GM21390 (cell line): ENCODE measurements at regions not wholly inside any gene's neighbourhood (a gene's known extent, or its start where the extent isn't known, plus 50 kb on each side); places are given as distances from the start of the nearest gene placed in this dataset.
A peak's percentile ranks its signal among the peaks of the same experiment; 100 is the strongest.

Source experiments
- ATAC-seq: cut with Tn5 transposase; IDR thresholded peaks from one replicate; pipeline ENCODE4 v1.9.1; 2021; ENCODE audit not compliant: unreplicated experiment

DNA sequence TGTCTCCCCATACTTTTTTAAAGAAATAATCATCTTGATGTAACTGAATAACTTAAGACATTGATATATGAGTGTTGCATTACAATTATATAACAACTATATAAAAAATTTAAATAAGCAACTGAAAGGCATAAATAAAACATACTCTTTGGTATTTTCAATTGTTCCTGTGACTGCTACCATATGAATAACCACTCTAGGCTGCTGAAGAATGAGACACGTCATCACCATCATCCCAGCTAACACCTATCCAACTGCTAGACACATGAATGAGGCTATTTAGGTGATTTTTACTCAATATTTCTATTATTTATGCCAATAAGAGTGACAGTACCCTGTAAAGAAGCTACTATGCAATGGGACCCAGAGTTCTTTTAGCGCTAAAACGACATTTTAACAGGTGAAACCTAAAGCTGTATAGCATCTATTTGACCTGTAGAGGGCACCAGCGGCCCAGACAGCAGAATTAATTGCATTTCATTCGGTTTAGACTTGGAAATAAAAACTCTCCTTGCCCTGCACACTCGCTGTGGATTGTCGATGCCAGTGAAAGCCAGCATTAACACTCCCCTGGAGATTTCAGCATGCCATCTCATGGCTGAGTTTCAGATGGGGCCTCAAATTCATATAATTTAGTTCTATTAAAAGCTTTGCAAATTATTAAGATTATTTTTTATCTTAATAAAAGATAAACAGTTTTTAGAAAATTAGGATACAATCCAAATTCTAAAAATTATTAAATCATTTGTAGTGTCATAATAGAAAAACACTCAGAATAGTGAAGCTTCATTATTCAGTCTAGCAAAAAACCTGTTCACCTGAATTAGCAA lies 89.4 kb upstream of the MAP2 start:
- peak; percentile 78 for ATAC-seq

DNA sequence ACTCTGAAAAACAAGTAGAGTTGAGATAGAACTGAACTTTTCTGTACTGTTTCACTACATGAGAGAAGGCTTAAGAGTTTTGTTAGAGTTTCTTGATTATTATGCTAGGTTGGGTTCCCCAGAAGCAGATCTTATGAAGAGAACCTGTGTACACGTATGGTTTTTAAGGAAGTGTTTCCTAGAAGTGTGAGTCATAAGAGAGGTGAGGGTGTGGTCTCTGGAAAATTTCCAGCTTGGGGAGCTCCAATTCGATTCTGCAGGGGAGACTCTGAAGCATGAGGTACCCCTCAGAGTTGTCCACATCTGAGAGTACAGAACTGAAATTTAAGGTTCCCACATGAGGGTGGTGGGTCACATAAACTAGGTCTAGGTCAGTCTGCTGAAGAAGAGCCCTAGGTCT lies 83.3 kb upstream of the MAP2 start:
- no peak for ATAC-seq

DNA sequence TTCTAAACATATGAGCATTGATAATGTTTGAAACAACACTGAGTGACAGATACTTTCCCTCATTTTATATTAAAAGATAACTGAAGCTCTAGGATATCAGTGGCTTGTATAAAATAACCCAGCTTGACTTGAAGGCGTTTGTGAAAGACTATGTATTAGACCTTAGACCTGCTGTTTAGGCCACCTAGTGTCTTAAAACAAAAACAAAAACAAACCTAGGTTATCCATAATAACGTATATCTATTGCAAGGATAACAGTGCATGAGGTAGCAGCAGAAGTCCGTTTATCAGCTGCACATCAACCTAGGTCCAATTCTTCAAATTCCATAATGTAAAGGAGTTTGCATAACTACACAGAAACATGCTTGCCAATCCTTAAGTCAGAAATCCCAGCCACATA lies 79.5 kb upstream of the MAP2 start:
- no peak for ATAC-seq

DNA sequence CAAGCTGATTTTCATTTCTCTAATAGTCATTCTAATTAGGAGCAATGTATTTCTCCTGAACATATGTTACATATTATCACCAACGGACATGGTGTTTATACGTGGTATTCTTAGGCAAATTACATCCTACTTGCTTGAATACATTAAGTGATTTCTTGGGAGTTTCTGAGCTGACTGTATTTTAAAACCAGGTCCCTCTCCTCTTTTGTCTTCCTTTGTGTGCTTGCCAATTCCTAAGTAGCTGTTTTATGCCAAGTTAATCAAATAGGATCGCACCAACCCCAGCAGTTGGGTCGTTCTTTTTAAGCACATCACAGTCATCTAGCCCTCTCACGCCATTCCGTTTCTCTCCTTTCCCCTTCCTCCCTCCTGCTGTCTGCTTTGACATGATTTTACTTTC lies 75.4 kb upstream of the MAP2 start:
- ATAC-seq = no peak

DNA sequence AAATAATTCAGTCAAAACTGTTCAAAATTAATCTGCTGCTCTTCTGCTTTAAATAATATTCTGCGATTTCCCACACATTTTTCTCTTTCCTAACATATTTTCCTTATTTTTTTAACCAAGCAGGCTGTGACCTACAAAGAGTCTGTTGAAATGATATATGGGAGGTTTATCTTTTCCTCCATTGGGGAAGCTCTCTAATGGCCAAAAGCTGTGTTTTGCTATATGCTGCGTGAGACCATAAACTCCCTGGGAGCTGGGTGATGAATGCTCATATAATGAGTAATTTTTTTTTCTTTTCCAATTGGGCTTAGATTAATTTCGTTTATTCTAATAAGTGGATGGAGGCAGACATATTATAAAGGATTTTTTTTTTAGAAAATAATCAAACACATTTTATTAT lies 72.2 kb upstream of the MAP2 start:
- ATAC-seq = no peak

DNA sequence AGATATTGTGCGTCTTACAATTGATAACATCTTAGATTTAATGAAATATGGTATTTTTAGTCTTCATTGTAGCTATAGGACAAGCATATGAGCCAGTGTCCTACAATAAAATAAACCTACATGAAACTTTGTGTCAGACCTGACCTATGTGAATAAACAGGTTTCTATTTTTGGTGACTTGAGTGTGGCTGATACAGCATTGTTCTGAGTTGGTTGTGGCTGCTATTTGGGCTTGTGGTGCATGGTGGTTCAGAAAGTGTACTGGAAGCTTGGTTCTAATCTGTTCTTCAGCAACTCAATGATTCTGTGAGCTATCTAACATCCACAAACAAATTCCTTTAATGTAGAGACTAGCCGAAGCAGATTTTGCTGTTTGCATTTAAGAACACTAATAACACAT lies 64.9 kb upstream of the MAP2 start:
- no peak for ATAC-seq

DNA sequence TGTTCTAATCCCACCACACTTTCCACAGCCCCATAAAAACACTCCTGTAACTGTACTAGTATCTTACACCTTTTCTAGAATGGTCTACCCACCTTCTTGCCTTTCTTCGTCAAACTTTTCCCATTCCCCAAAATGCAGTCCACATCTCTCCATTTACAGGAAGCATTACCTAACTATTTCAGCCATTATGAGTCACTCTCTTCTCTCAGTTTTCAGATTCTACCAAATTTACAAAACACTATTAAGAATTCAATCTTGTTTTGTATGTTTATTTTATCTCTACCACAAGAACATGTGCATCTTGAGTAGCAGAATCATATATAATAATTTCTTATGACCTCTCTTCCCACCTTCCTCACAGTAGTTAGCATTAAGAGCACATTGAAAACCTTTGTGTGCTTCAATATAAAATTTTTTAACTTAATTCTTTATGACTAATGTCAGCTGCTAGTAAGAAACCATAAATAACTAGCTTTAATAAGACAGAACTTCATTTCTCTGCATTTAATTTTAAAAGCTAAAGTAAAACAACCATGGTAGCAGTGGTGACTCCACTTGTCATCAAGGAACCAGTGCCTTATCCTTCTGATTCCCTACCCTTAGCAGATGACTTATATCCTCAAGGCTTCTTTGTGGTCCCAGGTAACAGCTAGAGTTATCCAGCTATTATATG lies 56.6 kb upstream of the MAP2 start:
- no peak for ATAC-seq

DNA sequence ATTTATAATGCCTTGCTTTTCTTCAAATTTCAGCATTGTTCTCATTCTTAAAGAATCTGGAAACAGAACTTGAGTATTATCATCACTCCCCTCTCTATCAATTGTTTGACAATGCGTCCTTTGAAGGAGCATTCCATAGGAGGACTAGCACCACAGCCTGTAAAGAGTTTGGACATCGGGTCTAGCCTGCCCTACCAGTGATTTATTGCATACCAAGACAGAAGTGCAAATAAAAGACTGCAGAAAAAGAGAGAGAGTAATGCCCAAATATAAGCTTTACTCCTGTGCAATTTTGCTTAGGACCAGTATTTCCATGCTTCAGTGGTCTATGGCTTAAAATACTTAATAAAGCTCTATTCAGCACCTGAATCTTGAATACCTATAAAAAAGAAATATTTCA lies 55.4 kb upstream of the MAP2 start:
- no peak for ATAC-seq

DNA sequence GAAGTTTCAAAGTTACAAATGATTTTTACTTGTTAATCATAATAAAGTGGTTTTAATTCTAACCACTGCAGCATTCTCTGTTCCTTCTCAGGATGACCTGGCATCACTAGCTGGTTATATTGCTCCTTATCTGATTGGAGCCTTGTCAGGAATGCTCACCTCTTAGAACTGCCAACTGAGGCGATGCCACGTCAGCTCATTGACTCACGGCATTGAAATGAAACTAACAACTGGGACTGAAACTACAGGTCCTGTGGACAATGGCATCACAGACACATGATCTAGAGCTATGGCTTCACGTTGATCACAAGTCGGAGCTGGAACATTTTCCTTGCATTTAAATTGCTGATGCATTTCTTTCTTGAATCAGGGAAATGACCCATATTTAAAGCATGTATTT lies 54.9 kb upstream of the MAP2 start:
- peak; percentile 59 for ATAC-seq

DNA sequence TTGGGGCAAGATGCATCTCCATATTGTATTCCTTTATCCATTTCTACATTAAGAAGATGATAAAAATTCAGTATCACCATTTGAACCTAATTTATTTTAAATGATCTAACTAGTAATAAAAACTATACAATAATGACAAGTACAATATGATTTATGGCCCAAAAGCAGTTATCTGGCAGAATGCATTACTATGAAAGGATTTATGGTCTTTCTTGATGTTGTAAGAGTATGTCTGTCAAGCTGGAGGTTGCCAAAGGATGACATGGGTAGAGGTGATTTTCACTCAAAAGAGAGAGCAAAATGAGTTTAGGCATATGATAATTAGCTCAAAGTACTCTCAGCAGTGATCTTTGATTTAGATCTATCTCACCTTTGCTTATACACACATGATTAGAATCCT lies 54.2 kb upstream of the MAP2 start:
- ATAC-seq = no peak

DNA sequence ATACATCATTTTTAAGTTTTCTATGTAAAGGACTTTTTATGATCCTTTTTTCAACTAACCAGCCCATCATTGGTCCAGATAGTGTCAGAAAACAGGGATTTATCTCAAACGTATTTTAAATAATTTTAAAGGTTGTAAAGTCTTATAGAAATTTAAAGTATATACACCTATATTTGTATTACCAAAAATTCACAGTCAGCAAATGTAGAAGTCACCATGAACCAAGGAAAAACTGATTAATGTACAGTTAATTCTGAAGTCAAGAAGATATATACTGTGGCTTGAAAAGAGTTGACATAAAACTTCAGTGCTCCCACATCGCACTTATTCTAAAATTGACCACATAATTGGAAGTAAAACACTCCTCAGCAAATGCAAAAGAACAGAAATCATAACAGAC lies 52.4 kb upstream of the MAP2 start:
- ATAC-seq = no peak
